RKO (cell line): ENCODE measurements at regions not wholly inside any gene's neighbourhood (a gene's known extent, or its start where the extent isn't known, plus 50 kb on each side); places are given as distances from the start of the nearest gene placed in this dataset.

Experiments
- DNase-seq: peaks from one replicate; pipeline ENCODE4 v3.0.0-alpha.2; 2016; ENCODE audit warnings: low spot score

GRCh38 chr10:104505521-104506042 is 135.5 kb upstream of the SORCS3 start:
- no peak for DNase-seq

GRCh38 chr10:104509981-104510380 is 131.1 kb upstream of the SORCS3 start:
- DNase-seq = no peak

GRCh38 chr10:104510644-104511043 is 130.4 kb upstream of the SORCS3 start:
- no peak for DNase-seq

GRCh38 chr10:104512800-104513199 is 128.3 kb upstream of the SORCS3 start:
- DNase-seq = no peak

DNA sequence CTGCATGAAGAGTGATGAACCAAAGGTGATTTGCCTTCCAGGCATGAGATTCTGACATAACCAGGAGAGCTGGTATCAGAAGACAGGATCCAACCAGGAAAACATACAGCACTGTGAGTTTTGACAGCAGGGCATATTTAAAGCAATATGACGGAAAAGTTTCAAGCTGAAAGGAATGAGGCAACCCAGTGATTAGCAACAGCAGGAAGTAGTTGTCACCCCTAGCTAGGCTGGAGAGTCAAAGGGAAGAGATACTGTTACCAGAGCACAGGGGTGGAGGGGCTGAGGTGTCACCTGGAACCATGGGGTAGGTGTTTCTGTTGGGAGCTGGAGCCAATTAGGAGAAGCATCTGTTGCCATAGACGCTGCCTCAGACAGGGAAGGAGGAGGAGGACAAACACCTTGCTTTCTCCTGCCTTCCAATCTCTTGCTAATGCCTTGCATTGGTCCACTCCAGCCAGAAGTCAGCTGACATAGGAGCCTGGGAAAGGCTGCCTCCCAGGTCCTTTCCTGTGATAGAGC is 125.4 kb upstream of the SORCS3 start:
- no peak for DNase-seq

DNA sequence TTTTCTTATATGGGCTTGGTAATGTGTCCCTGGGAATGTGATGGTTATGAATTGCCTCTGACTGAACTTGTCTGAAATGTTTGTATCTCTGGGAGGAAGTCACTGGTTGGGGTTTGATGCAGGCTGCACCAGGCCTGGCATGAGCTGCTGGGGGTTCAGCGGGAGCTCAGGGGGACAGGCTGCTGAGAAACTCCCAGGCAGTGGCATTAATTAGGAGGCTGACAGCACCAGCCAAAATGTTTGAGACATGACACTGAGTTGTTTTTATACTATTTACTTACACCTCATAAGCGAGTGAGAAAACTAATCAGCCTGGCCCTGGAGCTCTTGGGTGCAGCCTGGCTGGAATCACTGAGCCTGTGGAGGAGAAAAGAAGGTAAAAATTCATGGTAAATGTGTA is 124.1 kb upstream of the SORCS3 start:
- DNase-seq = no peak

GRCh38 chr10:104517946-104518345 is 123.1 kb upstream of the SORCS3 start:
- no peak for DNase-seq

GRCh38 chr10:104518891-104519290 is 122.2 kb upstream of the SORCS3 start:
- DNase-seq = no peak

DNA sequence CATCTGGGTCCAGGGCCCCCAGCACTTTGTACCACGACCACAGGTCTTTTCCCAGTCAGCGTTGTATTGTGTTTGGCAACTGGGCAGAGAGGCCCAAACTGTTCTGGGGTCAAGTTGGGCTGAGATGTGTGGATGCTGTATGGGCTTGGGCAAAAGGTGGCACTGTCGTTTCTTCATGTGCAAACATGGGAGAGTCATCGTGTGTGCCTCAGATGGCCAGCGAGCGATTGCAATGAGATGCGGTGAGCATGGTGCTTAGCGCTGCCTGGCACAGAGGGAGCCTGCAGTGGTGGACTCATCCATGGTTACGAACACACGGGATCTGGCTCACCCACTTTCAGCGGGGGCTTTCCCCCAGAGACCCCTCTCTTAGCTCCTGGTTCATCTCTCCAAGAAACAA is 120.4 kb upstream of the SORCS3 start:
- DNase-seq = no peak

DNA sequence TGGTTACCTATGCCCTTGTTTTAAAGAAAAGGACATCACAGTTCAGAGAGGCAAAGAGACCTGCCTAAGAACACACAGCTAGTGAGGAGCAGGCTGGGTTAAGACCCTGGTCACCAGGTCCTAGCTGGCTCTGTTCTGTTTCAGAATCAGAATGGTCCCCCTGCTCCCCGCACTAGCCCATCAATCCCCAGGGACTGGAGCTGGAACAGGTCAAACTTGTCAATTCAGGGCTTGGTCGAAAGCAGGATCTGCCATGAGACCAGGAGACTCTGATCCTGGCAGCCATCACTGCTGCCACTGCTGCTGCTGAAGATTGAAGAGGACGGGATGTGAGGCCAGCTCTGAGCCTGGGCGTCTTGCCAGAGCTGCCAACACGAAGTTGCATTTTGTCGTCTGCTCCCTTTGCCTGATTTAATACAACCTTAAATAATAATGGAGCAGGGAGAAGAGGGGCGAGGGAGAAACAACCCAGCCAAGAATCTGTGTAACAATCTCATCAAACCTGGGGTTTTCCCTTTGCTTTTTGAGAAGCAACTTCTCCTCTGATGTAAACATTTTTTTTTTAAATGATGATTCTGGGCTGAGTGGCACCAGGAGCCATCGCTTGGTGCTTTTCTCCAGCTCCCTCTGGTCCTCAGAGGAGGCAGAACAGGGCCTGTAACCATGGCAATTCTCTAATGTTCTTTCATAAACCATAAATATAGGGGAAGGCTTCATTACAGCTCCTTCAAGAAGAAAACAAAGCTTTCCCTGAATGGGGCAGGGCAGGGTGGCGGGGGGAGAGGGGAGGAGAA is 119.0 kb upstream of the SORCS3 start:
- no peak for DNase-seq

GRCh38 chr10:104526188-104526587 is 114.9 kb upstream of the SORCS3 start:
- no peak for DNase-seq

DNA sequence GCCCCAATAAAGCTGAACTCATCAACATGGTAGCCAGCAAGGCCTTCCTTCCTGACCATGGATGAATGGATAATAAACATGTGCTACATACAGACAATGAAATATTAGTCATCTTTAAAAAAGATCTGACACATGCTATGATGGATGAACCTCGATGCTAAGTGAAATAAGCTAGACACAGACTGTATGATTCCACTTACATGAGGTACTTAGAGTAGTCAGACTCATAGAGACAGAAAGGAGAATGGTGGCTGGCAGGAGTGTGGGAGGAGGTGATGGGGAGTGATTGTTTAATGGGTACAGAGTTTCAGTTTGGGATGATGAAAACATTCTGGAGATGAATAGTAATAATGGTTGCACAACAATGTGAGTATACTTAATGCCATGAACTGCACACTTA is 114.1 kb upstream of the SORCS3 start:
- DNase-seq = no peak

DNA sequence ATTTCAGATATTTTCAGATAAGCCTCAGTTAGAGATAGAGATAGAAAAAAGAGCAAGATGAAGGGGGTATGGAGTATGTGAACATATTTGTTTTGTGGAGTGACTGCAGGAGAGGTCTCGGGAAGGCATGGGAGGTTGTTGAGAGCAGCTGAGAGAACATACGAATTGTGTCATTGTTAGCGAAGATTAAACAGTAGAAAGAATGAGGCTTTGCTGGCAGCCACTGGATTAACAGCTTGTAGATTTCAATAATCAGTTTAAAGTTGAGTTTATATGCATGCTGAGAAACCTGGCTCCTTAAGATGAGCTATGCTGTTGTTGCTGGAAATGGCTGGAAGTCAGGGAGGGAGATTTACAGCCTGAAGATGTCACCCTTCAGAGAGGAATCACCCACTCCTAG is 100.9 kb upstream of the SORCS3 start:
- no peak for DNase-seq

GRCh38 chr10:104541820-104542219 is 99.3 kb upstream of the SORCS3 start:
- DNase-seq = no peak

GRCh38 chr10:104546336-104546735 is 94.8 kb upstream of the SORCS3 start:
- no peak for DNase-seq

DNA sequence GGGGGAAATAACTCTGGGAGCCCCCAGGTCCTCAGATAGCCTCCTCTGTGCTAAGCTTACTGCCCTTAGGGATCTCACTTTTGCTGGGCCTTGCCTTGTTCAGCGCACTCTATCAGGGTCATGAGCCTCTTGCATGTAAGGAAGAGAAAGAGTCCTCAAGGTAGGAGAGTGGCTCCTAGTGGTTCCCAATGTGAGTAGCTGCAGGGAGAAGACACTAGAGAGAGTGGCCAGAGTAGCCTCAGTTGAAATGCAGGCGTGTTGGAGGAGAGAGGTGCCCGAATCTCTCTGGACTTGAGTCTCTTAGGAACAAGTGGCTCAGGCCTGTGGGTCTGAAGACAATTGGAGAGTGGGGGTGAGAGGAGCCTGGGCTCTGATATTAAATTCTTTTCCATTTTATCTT is 94.3 kb upstream of the SORCS3 start:
- no peak for DNase-seq

GRCh38 chr10:104548090-104548489 is 93.0 kb upstream of the SORCS3 start:
- DNase-seq = peak; percentile 23

DNA sequence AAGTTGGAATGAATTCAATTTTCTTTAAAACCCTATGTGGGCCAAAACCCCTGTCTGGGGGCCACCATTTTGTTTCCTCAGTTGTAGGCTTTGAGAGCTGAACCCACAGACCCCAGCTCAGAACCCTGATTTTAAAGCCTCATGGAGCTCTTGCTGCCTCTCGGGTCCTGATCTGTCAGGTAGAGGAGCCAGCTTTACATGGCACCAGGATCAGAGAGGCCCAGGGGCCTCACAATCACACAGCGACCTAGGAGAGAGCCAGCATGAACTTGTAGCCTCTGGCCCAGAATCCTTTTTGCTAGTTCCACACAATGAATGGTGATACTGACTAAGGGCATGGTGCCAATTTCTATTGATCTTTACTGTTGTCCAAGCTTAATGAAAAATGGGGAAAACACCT is 84.3 kb upstream of the SORCS3 start:
- no peak for DNase-seq

GRCh38 chr10:104557966-104558365 is 83.1 kb upstream of the SORCS3 start:
- DNase-seq = no peak

DNA sequence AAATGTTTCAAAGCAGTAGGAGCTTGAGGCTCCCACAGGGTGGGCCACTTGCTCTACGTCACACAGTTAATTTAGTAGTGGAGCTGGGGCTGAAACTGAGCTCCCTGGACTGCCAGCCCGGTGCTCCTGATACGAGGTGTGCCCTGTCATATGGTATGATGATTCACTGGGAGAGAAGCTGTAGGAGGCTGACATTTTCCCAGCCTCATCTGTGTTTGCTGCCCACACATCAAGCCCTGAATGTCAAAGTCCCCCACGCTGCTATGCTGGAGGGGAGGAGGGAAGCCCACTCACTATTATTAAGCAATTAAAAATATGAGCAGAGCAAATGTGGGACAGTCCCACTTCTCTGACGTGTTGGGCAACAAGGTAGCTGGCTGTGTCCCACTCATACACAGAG is 81.2 kb upstream of the SORCS3 start:
- no peak for DNase-seq

DNA sequence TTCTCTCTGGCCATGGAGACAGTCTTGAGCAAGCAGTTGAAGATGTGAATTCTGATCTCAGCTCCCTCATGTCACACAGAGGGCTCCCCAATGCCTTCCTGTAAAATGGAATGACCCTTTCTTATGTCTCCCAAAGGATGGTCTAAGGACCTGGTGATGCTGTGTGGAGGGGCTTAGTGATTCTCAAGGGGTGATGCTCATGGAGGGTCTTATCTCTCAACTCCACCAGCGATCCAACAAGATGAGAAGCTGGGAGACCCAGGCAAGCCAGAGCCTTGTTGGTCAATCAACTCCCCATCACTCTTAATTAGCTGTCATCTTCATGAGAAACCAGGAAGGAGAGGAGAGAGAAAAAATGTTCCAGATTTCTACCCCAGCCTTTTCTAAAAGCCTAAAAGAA is 78.0 kb upstream of the SORCS3 start:
- DNase-seq = no peak

- no peak for DNase-seq
These were observed 77.5 kb upstream of the SORCS3 start for GRCh38 chr10:104563548-104563947.

DNA sequence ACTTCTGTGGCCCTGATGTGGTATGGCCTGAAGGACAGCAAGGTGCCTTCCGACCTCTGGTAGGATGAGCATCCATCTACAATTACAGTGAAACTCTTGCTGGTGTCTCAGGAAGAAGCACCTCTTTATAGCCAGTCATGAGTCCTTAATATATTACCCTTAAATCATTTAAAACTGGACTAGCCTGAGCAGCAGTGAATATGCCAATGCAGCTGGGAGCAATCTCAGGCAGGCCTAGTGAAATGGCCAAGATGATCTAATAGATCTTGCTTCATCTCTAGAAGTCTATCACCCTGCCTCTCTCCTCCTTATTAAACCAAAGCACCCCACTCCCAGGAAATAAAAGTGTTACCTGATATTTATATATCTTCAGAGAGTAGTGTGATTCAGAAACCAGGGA is 66.7 kb upstream of the SORCS3 start:
- no peak for DNase-seq

DNA sequence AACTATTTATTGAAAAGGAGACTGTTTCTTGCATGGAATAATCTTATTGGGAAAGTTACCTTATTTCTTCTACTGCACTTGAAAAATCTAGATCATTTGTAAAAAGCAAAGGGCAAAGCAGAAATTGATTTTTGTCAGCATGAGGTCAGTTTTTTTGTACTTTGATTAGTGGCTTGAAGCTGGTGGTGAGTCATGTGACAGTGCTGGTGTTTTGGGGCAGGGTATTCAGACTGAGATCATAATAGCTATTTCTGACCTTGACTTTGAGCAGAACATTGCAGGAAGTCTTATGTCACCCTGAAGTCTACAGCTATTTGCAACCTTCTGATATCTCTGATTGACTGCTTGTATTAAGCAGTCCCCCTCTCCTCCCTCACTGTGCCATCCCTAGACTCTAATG is 66.3 kb upstream of the SORCS3 start:
- DNase-seq = no peak
